ENCODE measurements at regions not wholly inside any gene's neighbourhood (a gene's known extent, or its start where the extent isn't known, plus 50 kb on each side); places are given as distances from the start of the nearest gene placed in this dataset.

DNA sequence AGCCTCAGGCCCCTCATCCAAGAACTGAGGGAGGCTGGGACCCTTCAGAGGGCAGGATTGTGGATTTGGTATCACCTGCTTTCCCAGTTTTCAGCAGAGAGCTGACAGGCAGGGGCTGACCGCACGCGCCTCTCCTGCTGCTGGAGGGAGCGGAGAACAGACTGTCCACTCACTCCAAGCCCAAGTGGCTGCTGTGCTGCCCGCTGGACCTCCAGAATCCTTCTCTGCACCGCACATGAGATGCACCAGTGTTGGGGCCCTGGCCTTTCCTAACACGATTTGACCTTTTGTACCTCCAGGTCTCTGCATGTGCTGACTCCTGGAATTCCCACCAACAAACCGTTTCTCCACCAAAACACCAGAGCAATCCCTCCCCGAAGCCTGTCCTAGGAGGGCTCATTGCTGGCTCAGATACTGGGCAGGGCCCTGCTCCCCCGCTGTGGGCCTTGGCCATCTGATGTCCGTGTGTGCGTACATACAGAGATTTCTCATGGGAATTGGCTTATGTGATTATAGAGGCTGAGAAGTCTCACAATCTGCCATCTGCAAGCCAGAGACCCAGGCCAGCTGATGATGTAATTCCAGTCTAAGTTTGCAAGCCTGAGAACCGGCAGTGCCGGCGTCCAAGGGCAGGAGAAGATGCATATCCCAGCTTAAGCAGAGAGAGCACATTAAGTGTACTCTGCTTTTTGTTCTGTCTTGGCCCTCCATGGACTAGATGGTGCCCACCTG lies 141.7 kb downstream of the GADD45G start:
- DNase-seq (ENCODE audit: low read depth): no peak

DNA sequence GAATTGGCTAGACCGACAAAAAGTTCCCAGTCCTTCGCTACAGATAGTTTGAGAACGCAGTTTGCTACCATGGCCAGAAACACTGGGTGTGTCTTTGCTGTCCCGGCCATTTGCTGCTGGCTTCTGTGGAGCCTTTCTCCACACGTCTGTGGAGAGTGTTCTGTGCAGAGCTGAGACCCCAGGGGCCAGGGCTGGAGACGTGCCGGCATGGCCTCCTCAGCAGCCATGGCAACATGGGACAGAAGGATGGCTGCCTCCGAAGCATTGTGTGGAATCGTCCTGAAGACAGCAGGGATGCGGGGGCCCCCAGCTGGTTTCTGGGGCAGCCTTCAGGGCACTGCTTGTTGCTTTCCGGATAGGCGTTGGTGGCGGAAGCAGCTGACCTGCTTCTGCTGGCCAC lies 142.8 kb downstream of the GADD45G start:
- DNase-seq (ENCODE audit: low read depth): no peak

GRCh38 chr9:89748021-89748670 lies 143.3 kb downstream of the GADD45G start:
- DNase-seq (ENCODE audit: low read depth): no peak

DNA sequence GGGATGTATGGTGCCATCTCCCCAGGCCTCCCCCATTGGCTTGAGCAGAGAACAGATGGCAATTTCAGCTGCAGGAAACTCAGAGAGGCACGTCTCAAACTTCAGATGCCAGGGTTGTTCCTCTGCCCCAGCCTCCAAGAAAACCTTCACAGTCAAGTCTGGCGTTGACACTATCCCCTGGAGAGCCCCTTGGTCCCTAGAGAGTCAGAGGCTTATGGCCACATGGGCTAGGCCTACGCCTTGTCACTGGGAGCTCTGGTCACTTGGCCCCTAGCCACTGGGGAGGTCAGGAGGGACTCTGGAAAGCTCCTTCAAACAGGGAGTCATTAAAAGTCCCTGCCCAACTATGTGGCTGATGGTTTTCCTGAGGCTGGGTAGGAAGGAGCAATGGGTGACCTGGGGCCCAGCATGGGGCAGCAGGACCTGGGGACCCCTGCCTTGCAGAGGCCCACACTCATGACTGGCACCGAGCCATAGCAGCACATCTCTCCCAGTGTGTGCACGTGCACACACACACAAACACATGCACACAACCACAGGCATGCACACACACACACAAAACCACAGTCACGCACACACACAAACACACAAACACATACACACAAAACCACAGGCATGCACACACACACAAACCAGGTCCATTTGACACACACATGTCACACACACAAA lies 144.2 kb downstream of the GADD45G start:
- no peak for DNase-seq (ENCODE audit: low read depth)

- DNase-seq (ENCODE audit: low read depth): no peak
Observed at GRCh38 chr9:89749500-89750116, 144.8 kb downstream of the GADD45G start.

DNA sequence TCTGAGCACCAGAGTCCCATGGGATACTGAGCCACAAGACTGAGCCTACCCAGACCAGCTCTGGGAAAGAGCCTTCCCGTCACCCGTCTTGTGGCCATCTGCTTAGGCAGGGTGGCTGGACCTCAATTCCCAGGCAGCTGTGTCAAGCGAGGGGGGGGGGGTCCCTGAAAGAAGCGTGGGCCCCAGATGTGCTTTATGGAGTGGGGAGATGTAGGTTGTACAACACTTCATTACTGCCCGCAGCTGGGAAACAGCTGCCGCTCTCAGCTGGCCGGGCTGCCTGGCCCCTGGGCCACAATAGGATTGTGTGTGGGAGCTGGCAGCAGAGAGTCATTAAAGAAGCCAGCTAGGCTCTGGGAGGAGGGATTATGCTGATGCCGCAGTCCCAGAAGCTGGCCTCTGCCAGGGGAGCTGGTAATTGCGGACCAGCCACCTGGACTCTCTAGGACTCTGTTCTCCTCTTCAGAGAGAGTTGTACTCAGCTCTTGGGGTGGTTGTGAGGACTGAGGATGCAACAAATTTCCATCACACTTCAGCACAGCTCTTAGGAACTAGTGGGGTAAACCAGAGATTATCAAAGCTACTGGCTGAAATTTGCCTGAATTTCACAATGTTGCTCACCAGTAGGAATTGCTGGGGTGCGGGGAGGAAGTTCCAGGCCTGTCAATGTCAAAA lies 145.4 kb downstream of the GADD45G start:
- DNase-seq (ENCODE audit: low read depth): no peak

DNA sequence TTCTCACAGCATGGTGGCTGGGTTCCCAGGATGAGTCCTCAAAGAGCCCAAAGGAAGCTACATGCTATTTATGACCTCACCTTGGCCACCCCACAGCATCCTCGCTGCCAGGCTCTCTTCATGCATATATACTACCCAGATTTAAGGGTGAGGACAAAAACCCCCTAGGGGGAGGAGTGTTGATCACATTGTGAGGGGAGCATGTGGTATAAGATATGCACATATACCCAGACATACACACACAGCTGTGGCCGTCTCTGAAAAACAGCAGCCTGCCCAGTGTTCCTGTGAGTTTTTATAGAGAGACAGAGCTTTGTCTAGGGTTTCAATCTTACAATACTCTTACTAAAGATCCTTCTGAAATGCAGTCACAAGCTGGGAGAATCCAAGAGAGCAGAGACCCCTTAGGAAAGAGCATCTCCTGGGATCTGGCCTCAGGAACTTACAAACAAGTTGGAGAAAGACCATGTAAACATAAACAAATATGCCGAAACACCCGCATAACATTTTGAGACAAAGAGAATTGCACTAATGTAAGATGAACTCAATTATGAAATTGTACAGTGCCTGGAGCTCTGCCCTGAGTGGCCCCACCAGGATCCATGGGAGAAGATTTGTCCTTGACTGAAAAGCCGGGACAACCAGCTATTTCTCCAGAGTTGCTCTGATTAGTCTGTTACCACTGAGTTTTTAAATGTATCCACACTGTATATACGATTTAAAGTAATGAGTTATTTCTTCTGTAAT lies 146.4 kb downstream of the GADD45G start:
- no peak for DNase-seq (ENCODE audit: low read depth)

GRCh38 chr9:89752154-89752553 lies 147.3 kb downstream of the GADD45G start:
- no peak for DNase-seq (ENCODE audit: low read depth)

GRCh38 chr9:89753472-89754055 lies 148.8 kb downstream of the GADD45G start:
- no peak for DNase-seq (ENCODE audit: low read depth)

GRCh38 chr9:89754193-89754592 lies 149.4 kb downstream of the GADD45G start:
- DNase-seq (ENCODE audit: low read depth): no peak

GRCh38 chr9:89755821-89756220 lies 151.0 kb downstream of the GADD45G start:
- no peak for DNase-seq (ENCODE audit: low read depth)

DNA sequence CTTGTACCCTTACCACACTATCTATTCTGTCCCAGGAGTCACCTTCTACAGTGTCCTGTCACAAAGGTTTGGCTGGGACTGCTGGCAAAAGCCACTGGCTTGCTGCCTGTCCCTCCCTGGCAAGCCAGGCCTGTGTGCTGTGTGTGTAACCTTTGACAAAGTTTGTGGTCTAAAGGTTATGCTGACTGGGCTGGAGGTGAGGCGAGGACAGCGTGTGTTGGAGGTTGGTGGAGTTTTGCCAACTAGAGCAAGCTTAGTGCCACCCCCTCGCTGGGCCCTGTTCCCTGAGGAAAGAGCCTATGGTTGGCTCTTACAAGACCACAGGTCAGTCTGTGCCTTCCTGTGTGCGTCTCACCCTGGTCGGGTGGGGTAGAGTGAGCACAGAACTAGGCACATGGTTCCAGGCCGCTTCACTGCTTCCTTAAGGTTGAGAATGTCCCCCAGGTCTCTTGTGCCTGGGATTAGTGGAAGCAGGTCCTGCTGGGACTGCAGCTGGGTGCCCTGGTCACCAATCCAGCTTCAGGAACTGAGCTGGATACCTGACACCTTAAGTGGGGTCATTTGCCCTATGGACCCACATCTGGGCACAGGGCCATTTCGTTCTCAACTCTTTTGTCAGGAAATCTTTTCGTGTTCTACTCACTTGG lies 152.2 kb downstream of the GADD45G start:
- no peak for DNase-seq (ENCODE audit: low read depth)

- DNase-seq (ENCODE audit: low read depth): no peak
Observed at GRCh38 chr9:89757776-89758528, 153.1 kb downstream of the GADD45G start.

- DNase-seq (ENCODE audit: low read depth): no peak
Observed at GRCh38 chr9:89759572-89759971, 154.8 kb downstream of the GADD45G start.

- no peak for DNase-seq (ENCODE audit: low read depth)
Observed at GRCh38 chr9:89760123-89760522, 155.3 kb downstream of the GADD45G start.

DNA sequence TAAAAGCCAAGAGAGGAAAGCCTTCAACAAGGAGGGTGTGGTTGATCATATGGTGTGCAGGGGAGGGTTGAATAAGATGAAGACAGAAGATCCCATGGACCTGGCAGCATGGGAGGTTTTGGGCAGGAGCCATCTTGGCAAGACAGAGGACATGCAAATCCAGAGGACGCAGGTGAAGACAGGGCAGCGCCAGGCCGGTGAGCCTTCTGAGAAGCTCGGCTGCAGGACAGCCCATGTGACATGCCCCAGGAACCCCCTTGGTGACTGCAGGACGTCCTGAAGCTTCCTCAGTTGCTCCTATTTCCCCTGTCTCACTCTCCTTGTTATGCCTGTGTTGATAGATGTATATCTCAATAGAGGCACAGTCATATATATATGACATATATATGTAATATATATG lies 159.4 kb downstream of the GADD45G start:
- no peak for DNase-seq (ENCODE audit: low read depth)

DNA sequence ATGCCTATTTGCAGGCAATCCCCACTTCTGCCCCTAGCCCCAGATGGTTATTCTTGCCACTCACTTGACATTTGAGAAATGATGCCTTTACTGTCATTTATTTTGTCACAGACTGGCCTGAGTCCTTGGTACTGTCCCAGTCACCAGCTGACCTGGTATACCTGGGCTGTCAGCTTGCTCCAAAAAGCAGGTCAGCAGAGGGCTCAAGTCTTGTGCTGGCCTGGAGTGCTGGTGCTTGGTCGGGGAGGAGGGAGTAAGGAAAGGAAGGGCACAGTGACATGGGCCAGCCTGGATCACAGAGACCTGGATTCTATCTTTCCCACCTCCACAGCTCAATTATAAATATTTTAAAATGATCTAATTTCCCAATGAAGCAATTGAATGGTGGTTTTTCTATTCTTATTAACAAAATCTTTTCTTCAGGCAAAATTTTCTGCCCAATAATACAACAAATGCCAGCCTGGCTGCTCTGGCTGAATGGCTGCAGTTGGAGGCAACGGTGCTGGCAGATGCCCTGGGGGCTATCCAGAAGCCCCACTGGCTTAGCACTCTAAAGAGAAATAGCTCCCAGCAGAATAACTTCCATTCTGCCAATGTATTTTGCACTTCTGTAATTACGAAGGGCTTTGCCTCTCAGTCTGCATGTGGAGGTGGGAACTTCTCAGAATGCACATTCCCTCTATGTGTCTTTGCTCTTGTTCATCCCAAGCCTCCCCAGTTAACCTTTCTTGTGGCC lies 160.6 kb downstream of the GADD45G start:
- no peak for DNase-seq (ENCODE audit: low read depth)

DNA sequence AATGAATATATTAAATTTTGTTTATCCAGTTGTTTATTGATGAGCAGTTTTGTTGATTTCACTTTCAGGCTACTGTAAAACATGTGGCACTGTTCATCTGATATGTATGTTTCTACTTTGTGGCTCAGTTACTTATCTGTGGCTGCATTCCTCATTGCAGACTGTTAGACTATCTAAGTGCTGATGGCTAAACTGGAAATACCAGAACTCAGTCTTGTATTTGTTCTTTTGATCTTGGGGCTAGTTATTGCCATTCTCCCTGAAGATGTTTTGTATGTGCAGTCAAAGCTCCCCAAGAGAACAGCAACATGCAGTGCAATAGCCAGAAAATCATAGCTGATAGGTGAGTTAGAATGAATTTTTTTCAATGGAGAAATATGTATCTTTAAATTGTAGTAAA lies 162.2 kb downstream of the GADD45G start:
- DNase-seq (ENCODE audit: low read depth): no peak

DNA sequence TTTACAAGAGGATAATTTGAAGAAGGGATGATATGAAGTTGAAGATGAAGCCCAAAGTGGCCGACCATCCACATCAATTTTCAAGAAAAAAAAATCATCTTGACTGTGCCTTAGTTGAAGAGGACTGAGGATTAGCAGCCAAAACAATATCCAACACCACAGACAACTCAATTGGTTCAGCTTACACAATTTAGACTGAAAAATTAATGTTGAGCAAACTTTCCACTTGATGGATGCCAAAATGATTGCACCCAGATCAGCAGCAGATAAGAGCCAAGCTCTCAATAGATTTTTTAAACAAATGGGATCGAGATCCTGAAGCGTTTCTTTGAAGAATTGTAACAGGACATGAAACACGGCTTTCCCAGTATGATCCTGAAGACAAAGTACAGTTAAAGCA lies 163.2 kb downstream of the GADD45G start:
- no peak for DNase-seq (ENCODE audit: low read depth)
